Non-pigmented ciliary epithelial cell (primary cell): ENCODE measurements at regions not wholly inside any gene's neighbourhood (a gene's known extent, or its start where the extent isn't known, plus 50 kb on each side); places are given as distances from the start of the nearest gene placed in this dataset.
"Not testable (repeated sequence)": the region's sequence is repeated elsewhere in the genome, so short reads cannot be mapped to it uniquely, and the experiment has no call there.

Experiments
- DNase-seq: peaks from one replicate; pipeline ENCODE4 v3.0.0-alpha.2; 2010; ENCODE audit warnings: low read depth

DNA sequence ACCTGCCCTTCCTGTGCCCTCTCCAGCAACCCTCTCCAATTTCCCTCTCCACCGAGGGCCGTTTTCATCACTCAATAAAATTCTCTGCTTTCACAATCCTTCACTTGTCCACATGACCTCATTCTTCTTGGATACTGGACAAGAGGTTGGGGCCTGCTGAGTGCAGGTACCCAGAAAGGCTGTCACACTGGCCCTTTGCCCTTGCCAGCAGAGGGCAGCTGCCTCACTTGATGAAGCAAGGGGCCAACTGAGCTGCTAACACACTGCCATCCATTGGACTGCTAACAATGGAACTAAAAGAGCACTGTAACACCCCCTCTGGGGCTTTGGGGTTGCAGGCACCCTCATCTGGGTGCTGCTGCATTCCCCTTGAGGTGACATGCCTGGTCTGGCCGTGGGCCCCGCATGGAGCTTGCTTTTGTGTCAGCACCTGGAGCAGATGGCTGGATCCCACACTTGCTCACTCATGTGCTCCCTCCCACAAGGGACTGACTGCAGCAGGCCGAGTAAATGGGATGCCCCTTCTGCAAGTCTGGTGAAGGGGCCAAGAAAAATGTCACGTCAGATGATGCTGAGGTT lies 308.1 kb upstream of the ADCY2 start:
- DNase-seq = no peak

DNA sequence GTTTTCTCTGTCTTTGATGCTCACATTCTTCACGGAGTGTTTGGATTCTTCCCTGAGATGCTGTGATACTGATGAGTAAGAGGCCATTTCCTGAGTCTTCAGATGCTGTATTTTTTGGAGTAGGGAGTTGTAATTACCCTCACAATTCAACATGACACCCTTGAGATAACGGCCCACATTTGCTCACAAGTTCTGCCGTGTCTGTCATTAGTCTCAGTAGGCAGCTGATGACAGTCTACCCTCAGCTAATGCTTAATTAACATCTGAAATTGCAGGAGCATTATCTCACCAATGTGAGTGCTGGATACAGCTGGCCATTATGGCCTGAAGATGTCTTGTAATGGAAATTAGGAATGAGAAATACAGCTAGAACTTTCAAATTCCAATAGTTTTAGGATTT lies 307.1 kb upstream of the ADCY2 start:
- no peak for DNase-seq

DNA sequence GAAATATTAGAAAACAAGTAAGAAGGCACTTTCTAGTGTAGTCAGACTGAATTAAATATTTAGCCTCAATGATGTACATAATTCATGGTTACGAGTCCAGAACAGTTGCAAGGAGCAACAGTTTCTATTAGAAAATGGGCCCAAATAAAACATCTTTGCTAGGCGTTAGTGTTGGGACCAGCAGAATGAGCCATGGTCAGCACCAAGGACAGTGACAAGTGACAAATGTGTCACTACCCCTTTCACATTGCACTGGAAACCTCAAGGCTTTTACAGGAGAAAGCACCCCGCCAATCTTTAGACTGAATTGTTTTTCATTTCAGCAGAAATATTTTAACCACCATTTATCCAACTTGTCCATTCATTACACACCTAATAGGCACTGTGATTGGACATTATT lies 301.3 kb upstream of the ADCY2 start:
- no peak for DNase-seq

DNA sequence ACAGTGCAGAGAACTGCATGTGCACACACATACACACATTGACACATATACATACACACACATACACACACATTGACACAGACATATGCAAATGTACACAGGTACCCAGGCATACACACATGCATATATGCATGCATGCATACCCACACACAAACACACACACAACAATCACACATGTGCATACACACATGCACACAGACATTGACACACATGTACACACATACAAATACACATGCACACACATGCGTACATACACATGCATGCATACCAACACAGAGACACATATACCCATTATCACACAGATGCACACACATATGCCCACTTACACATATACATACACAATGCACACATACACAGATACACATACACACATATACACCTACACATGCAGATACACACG lies 299.6 kb upstream of the ADCY2 start:
- no peak for DNase-seq

DNA sequence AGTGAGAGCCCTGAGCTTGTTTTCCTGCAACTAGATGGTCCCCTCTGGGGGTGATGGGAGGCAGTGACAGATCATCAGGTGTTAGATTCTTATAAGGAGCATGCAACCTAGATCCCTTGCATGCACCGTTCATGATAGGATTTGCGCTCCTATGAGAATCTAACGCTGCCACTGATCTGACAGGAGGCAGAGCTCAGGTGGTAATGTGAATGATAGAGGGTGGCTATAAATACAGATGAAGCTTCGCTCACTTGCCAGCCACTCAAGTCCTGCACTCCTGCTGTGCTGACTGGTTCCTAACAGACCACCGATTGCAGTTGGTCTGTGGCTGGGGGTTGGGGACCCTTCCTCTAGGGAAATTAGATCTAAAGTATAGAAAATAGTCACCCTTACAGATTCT lies 290.6 kb upstream of the ADCY2 start:
- no peak for DNase-seq

DNA sequence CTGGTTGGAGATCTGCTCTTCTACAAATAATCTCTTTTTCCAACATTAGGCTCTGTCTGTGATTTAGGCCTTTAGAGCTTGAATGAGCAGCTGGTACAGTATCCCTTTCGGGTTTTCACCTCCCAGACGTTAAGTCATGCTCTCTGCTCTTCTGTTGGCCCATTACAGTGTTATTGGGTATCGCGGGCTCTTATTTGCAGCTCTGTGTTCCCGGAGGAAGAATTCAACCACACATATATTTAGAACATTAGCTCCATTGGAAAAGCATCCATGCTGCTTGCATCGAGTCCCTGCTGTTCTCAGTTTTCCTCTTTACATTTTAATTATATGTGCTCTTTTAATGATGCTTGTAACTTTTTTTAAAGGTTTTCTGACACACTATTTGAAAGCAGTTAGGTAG lies 278.0 kb upstream of the ADCY2 start:
- no peak for DNase-seq

DNA sequence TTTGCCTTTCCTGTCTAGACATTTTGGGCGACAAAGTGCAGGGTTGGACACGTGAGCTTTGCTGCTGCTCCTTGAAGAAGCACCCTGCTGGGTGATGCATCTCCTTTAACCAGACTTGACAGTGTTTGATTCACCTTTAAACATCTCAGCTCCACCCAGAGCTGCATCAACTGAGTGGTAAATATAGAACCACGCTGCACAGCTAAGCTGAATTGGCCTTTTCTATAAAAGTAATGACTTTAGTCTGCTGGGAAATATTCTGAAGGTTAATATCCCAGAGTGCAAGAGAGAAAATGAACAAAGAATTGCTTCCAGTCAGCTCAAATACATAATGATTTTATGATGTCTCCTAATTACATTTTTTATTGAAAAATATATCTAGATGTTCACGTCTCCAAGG lies 264.3 kb upstream of the ADCY2 start:
- no peak for DNase-seq

DNA sequence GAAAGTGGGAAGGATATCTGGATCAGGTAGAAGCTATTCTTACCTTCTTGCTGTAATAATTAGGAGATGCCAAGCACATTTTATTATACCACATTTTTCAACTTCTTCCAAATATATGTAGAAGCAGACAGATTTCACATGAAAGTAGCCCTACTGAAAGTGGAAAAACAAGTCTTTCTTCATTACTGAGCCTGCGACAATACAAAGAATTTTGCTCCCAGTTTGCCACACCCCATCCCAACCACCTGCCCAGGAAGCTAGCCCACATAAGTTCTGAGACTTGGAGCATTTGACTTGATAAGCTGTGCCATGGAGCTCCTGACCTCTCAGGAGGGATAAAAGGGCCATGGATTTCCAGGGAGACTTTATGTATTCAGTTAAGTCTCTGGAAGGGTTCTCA lies 249.1 kb upstream of the ADCY2 start:
- no peak for DNase-seq

DNA sequence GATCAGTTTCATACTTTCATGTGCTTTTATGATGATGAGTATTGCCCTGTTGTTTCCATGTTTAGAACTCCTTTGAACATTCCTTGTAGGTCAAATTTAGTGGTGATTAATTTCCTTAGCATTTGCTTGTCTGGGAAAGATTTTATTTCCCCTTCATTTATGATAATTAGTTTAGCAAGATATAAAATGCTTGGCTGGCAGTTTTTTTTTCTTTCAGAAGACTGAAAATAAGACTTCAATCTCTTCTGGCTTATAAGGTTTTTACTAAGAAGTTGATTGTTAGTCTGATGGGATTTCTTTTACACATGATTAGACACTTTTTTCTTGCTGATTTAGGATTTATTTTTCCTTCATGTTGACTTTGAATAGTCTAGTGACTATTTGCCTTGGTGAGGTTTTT lies 238.9 kb upstream of the ADCY2 start:
- DNase-seq = no peak

DNA sequence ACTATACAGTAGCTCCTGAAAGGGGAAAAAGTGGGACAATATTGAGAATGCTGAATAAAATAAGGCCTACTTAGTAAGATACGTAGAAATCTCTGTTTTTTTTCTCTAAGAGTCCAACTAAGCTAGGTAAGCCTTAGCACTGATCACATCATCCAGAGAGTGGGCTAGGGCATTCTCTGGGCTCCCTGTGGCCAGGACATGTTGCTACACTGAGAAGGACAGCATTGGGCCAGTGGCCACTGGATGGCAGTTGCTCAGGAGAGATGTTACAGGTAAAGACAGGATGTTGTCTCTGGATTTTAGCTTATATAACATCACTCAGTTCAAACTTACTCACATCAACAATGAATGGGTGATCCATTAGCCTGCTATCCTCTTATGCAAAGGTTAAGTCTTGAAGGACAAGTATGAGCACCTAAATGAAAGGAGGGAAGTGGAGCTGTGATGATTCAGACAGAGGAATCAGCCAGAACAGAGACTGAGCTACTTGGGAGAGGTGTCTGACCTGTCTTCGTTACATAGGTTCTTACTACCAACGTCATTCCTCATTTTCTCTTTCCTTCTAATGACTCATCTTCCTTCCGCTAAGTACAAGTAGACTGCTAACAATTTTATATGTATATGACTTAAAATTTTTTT lies 226.6 kb upstream of the ADCY2 start:
- no peak for DNase-seq

DNA sequence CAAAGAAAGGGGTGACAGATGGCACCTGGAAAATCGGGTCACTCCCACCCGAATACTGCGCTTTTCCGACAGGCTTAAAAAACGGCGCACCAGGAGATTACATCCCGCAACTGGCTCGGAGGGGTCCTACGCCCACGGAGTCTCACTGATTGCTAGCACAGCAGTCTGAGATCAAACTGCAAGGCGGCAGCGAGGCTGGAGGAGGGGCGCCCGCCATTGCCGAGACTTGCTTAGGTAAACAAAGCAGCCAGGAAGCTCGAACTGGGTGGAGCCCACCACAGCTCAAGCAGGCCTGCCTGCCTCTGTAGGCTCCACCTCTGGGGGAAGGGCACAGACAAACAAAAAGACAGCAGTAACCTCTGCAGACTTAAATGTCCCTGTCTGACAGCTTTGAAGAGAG lies 225.2 kb upstream of the ADCY2 start:
- not testable (repeated sequence) for DNase-seq

DNA sequence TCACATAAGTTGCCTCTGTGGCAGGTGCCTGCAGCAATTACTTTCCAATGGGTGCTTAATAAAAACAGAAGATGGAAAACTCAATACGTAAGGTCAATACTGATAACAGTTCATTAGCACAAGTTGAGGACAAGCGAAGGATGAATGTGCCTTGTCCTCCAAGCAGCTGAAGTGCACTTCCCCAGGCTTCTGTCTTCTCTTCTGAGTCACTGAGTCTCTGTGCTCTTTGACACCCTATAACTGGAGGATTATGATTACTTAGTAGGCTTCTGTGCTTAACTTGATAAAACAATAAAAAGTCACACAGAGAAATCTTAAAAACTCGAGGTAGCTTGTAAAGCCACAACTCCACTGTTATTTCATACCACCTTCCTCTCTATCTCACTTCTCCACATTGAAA lies 216.6 kb upstream of the ADCY2 start:
- DNase-seq = no peak

DNA sequence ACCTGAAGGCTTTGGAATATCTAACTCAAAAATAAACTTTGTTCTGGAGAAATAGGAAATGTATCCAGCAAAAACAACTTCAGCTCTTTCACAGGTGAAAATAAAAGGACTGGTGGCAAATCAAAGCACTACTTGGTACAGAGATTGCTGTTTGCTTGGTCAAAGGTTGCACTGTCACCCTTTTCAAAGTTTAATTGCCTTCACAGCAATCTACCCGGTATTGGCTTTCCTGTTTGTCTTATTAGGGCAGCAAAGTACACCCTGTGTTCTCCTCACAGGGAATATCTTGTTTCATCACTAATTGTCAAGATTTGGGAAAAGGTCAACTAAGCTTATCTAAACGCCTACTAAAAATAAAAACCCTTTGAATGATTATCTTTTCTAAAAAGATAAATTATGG lies 214.1 kb upstream of the ADCY2 start:
- DNase-seq = no peak

DNA sequence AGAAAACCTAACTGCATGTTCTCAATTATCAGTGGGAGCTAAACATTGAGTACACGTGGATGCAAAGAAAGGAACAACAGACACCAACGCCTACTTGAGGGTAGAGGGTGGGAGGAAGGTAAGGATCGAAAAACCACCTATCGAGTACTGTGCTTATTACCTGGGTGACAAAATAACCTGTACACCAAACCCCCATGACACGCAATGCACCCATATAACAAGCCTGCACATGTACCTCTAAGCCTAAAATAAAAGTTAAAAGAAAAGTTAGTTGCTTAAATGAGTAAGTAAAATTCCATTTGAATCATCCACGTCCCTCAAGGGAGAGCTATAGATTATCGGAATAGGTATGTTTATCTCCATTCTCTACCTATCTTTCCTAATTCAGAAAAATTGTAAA lies 210.2 kb upstream of the ADCY2 start:
- no peak for DNase-seq

DNA sequence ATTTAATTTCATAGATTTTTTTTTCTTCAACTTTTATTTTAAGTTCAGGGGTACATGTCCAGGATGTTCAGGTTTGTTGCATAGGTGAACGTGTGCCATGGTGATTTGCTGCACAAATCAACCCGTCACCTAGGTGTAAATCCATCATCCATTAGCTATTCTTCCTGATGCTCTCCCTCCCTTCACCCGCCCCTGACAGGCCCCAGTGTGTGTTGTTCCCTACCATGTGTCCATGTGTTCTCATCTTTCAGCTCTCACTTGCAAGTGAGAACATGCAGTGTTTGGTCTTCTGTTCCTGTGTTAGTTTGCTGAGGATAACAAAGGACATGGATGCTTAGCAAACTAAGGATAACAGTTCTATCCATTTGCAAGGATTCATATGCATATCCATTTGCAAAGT lies 209.1 kb upstream of the ADCY2 start:
- DNase-seq = no peak

DNA sequence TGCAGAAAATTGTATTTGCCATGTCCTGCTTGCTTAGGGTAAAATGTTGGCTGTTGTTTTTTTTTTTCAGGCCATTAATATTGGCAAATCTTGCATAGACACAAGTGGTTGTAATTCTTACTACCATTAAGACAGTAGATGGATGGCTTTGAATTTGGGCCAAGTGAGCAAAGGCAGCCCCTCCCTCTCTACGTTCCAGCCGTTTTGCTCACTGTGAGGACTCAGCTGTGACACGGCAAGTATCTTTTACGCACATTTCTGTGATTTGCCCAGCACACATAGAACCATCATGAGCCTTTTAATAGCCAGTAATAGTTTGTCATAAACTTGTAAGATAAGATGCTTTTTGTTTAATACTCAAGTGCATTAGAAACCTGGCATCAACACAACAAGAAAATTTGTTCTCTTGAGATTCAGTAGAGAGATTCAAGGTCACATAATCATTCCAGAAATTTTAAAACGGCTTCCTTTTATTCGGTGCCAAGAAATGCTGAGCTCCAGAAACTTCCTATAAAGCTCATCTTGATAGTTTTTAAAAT lies 205.2 kb upstream of the ADCY2 start:
- DNase-seq = no peak

DNA sequence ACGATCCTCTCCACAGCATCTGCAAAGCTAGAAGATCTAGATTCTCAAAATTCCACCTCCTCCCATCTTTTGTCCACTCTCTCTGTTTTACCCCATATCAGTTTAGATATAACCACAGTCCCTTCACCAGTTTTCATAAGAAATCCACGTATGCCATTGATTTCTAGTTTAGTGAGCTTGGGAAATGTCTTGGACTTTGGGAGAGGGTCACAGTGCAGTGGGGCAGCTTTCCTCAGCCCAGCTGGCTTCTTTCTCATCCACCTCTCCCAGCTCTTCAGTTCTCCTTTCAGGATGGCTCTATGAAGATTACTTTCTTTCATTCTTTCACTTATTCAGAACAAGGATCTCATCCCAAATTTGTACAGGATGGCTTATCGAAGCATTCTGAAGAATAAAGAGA lies 203.9 kb upstream of the ADCY2 start:
- DNase-seq = no peak

DNA sequence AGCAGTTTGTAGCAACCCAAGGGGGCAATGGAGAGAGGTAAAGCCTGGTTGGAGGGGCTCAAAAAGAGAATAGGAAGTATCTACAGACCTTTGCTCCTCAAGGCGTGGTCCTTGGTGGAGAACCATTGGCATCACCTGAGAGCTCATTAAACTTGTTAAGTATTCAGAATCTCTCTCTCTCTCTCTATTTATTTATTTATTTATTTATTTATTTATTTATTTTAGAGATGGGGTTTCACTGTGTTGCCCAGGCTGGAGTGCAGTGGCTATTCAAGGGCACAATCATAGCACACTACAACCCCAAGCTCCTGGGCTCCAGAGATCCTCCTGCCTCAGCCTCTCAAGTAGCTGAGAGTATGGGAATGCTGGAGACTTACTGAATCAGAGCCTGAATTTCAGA lies 193.1 kb upstream of the ADCY2 start:
- no peak for DNase-seq

DNA sequence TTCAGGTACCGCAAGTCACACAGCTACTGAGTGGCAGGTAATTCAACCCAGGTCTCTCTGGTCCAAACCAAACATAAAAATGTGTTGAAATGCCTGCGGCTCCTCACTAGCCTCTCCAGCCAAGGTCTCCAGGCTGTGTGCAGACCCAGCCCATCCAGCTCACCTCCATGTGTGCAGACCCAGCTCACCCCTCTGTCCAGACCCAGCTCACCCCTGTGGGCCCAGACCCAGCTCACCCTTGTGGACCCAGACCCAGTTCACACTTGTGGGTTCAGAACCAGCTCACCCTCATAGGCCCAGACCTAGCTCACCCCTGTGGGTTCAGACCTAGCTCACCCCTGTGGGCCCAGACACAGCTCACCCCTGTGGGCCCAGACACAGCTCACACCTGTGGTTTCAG lies 188.0 kb upstream of the ADCY2 start:
- DNase-seq = no peak

DNA sequence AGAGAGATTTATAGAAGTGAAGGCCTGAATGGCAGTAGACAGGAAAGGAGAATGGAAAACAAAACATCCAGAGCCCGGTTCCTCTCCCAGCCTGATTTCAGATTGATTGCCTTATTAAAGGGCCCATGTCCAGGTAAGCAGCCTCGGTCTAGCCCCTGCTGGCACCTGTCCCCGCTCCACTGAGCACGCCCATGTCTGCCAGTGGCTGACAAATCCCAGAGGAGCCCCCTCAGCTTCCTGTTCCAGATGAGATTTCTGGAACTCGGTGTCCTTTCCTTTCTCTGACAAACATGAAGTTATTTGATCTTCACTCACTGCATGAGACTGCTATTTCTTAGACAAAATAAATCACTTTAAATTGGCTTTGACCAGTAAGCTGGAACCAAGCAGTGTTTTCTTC lies 187.0 kb upstream of the ADCY2 start:
- DNase-seq = no peak

DNA sequence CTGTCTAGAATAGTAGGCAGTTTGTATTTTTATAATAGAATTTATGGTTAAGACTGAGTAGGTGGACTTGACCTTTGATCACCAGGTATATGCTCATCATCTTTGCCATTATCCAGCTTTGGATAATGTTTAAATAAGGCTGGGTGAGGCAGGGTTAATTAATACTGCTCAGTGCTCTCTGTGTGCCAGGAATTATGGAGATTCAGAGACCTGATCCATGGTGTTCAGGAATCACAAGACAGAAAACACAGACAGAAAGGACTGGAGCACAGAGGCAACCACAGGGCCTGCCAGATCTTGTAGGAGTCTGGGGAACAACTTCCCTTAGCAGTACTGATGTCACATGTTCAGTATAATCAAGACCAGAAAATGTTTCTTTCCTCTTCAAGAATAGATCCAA lies 186.3 kb upstream of the ADCY2 start:
- no peak for DNase-seq

DNA sequence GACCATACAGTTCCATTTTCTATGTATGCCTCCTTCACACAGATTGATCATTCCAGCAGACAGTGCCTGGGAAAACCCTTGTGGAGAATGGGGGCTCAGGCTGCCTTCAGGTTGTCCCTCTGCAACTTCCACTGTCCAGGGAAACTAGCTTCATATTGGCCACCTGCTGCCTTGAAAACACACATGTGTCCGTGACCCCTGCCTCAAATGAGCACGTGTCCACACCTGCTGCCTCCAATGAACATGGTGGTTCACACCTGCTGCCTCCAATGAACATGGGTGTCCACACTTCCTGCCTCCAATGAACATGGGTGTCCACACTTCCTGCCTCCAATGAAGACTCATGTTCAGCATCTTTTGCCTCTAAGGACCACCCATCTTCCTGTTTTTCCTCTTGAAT lies 185.4 kb upstream of the ADCY2 start:
- no peak for DNase-seq

DNA sequence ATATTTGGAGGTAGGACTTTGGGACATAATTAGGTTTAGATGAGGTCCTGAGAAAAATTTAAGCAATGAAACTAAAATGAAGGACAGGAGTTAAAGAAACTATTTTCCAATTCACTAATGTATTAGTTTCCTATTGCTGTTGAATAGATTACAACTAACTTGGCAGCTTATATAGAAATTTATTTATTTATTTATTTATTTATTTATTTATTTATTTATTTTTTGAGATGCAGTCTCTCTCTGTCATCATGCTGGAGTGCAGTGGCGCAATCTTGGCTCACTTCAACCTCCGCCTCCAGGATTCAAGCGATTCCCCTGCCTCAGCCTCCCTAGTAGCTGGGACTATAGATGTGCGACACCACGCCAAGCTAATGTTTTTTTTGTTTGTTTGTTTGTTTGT lies 182.4 kb upstream of the ADCY2 start:
- no peak for DNase-seq

DNA sequence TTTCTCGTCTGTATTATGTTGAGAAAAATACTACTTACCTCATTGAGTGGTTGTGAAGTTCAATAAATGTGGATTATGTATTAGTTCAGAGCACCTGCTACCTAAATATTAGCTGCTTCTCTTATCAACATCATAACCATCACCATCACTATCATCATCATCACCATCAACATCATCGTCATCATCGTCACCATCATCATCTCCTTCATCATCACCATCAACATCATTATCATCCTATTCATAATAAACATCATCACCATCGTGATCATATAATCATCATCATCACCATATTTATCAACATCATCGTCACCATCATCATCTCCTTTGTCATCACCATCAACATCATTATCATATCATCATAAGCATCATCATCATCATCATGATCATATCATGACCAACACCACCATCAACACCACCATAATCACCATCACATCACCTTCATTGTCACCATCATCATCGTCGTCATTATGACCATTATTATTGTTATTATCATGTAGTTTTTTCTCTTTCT lies 181.0 kb upstream of the ADCY2 start:
- no peak for DNase-seq
